ENCODE measurements at regions not wholly inside any gene's neighbourhood (a gene's known extent, or its start where the extent isn't known, plus 50 kb on each side); places are given as distances from the start of the nearest gene placed in this dataset.

- Histone ChIP-seq H3K27me3 (ENCODE audit: control insufficient read depth, insufficient read depth, low read length) (no peaks in the 10 kb centered on the region), H3K23ac (ENCODE audit: low read depth, low read length) (no peak overlapping the region), H2AK9ac (replicated peaks; ENCODE audit: low read depth, low read length, poor library complexity) (no peak overlapping the region), H2BK5ac (ENCODE audit: low read depth, low read length, poor library complexity, severe bottlenecking) (no peak overlapping the region), H3K9me1 (ENCODE audit: insufficient read depth, low read length) (no peaks in the 10 kb centered on the region), H2BK20ac (ENCODE audit: low read depth, low read length) (no peak overlapping the region), H3K9ac (ENCODE audit: low read depth, low read length) (no peak overlapping the region), H4K8ac (ENCODE audit: low read depth in 2 of 2, low read length in 2 of 2) (no peak overlapping the region), H3K4ac (ENCODE audit: low read depth, low read length) (no peak overlapping the region), H4K5ac (ENCODE audit: low read depth, low read length) (no peak overlapping the region), H3K4me3 (ENCODE audit: insufficient read depth, low read depth, low read length) (no peak overlapping the region), H2BK15ac (ENCODE audit: low read depth, low read length) (no peak overlapping the region), H3K4me2 (ENCODE audit: low read depth, low read length) (no peak overlapping the region), H2BK120ac (ENCODE audit: low read depth, low read length) (no peak overlapping the region), H3K4me1 (ENCODE audit: control insufficient read depth, insufficient read depth, low read length) (no peaks in the 10 kb centered on the region), H3K56ac (ENCODE audit: extremely low read depth, insufficient read depth, low read length) (no peak overlapping the region), H3K79me1 (ENCODE audit: low read depth in 1 of 2, low read length in 2 of 2) (no peaks in the 10 kb centered on the region), H4K91ac (ENCODE audit: insufficient read depth, low read depth, low read length) (no peak overlapping the region), H3K18ac (ENCODE audit: low read depth, low read length) (no peak overlapping the region), H4K20me1 (ENCODE audit: insufficient read depth, low read length) (no peaks in the 10 kb centered on the region), H3K27ac (ENCODE audit: insufficient read depth, low read length) (no peak overlapping the region), H3K14ac (replicated peaks; ENCODE audit: low read depth, low read length) (no peak overlapping the region), H3K9me3 (ENCODE audit: control insufficient read depth, insufficient read depth, low read length) (no peaks in the 10 kb centered on the region), H3K36me3 (ENCODE audit: control insufficient read depth, insufficient read depth, low read length) (no peaks in the 10 kb centered on the region), H2AFZ (replicated peaks; ENCODE audit: low read length, poor library complexity) (no peak overlapping the region), H2AK5ac (ENCODE audit: low read depth, low read length) (no peak overlapping the region)
- in situ Hi-C loops (cut with MboI; ENCODE audit: low sequenced_read_pairs): no loop called here
- TF ChIP-seq MXI1 (IDR thresholded peaks at IDR 0.05; ENCODE audit: borderline replicate concordance, low read depth, low read length): no peak
- TF ChIP-seq RAD21 (IDR thresholded peaks at IDR 0.05; ENCODE audit: low read length): no peak
- TF ChIP-seq MAFK (IDR thresholded peaks at IDR 0.05; ENCODE audit: low read depth, low read length): no peak
- TF ChIP-seq CTCF (conservative IDR thresholded peaks at IDR 0.05; ENCODE audit: low read depth, low read length): no peak
- no peak for TF ChIP-seq CHD1 (IDR thresholded peaks at IDR 0.05; ENCODE audit: low read depth, low read length)
- TF ChIP-seq POLR2A (IDR thresholded peaks at IDR 0.05; ENCODE audit: low read depth, low read length): no peak
- TF ChIP-seq CEBPB (IDR thresholded peaks at IDR 0.05; ENCODE audit: low read depth, low read length): no peak
- no peak for TF ChIP-seq FOS (IDR thresholded peaks at IDR 0.05; ENCODE audit: low read depth, low read length)
- TF ChIP-seq MAZ (IDR thresholded peaks at IDR 0.05; ENCODE audit: borderline replicate concordance, low read depth, low read length): no peak
- TF ChIP-seq NFE2L2 (IDR thresholded peaks at IDR 0.05; ENCODE audit: low read depth, low read length): no peak
- no peak for TF ChIP-seq RCOR1 (IDR thresholded peaks at IDR 0.05; ENCODE audit: insufficient replicate concordance, low read length)
- ChIA-PET POLR2A (ENCODE audit: unreplicated experiment) (no interaction called here), CTCF (no interaction called here)
- ATAC-seq (ENCODE audit: low read depth) (no peak), DNase-seq (no peak)
- BruUV-seq (replicated peaks): no TSS peak
- dilution Hi-C loops (cut with HindIII; ENCODE audit: low sequenced_read_pairs, unreplicated experiment): no loop called here
- intact Hi-C loops (cut with micrococcal nuclease): no loop called here
- WGBS, 2 experiments (ENCODE audit: extremely low coverage in 2 of 2, insufficient read length in 1 of 2): no CpG with 5 or more reads among the region's 2 CpGs
These were observed 732.5 kb upstream of the AGA start for GRCh38 chr4:178174756-178175155.

Measured in IMR-90 (cell line).